WI38 (cell line): ENCODE measurements at regions not wholly inside any gene's neighbourhood (a gene's known extent, or its start where the extent isn't known, plus 50 kb on each side); places are given as distances from the start of the nearest gene placed in this dataset.
"Not testable (repeated sequence)": the region's sequence is repeated elsewhere in the genome, so short reads cannot be mapped to it uniquely, and the experiment has no call there.

ENCODE experiments used
- H3K4me3 ChIP-seq: 2 replicates; pipeline ENCODE4 v1.5.1; 2011; ENCODE audit warnings: low read depth, mild to moderate bottlenecking, control low read depth, low read length
- TF ChIP-seq, protein P1 (sequence below): IDR thresholded peaks from 2 replicates; pipeline ENCODE4 v1.5.1; 2012; ENCODE audit warnings: low read depth, mild to moderate bottlenecking, control low read depth, low read length

GRCh38 chr4:126405369-126405982 lies 1090.7 kb downstream of the FAT4 start:
- TF ChIP-seq, protein P1, sequence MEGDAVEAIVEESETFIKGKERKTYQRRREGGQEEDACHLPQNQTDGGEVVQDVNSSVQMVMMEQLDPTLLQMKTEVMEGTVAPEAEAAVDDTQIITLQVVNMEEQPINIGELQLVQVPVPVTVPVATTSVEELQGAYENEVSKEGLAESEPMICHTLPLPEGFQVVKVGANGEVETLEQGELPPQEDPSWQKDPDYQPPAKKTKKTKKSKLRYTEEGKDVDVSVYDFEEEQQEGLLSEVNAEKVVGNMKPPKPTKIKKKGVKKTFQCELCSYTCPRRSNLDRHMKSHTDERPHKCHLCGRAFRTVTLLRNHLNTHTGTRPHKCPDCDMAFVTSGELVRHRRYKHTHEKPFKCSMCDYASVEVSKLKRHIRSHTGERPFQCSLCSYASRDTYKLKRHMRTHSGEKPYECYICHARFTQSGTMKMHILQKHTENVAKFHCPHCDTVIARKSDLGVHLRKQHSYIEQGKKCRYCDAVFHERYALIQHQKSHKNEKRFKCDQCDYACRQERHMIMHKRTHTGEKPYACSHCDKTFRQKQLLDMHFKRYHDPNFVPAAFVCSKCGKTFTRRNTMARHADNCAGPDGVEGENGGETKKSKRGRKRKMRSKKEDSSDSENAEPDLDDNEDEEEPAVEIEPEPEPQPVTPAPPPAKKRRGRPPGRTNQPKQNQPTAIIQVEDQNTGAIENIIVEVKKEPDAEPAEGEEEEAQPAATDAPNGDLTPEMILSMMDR, result peak; percentile 39; the same call in 1 of the 2 replicates
- no peak overlapping the region for H3K4me3 ChIP-seq

DNA sequence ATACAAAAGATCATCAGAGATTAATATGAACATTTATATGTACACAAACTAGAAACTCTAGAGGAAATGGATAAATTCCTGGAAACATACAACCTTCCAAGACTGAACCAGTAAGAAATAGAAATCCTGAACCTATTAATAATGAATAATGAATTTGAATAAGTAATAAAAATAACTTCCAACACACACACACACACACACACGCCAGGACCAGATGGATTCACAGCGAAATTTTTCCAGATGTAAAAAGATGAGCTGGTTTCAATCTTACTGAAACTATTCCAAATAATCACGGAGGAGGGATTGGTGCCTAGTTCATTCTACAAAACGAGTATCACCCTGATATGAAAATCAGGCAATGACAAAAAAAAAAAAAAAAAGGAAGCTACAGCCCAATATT lies 1095.0 kb downstream of the FAT4 start:
- no peak overlapping the region for H3K4me3 ChIP-seq

DNA sequence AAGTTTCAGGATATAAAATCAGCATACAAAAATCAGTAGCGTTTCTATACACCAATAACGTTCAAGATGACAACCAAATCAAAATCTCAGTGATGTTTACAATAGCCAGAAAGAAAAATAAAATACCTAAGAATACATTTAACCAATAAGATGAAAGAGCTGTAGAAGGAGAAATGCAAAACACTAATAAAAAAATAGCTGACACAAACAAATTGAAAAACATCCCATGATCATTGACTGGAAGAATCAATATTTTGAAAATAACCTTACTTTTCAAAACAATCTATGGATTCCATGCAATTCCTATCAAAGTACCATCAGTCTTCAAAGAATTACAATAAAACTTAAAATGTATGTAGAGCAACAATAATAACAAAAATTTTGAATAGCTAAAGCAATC lies 1096.3 kb downstream of the FAT4 start:
- TF ChIP-seq, protein P1, result no peak
- H3K4me3 ChIP-seq, result no peak overlapping the region

More for the DNA sequence above, 1095.0 kb downstream of the FAT4 start:
- TF ChIP-seq, protein P1, result no peak

DNA sequence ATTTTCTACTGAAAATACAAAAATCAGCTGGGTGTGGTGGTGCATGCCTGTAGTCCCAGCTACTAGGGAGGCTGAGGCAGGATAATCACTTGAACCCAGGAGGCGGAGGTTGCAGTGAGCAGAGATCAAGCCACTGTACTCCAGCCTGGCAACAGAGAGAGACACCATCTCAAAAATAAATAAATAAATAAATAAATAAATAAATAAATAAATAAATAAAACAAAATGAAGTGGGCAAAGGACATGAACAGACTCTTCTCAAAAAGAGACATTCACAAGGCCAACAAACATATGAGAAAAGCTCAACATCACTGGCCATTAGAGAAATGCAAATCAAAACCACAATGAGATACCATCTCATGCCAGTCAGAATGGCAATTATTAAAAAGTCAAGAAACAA lies 1097.6 kb downstream of the FAT4 start:
- not testable (repeated sequence) for H3K4me3 ChIP-seq

GRCh38 chr4:126414741-126415140 lies 1100.0 kb downstream of the FAT4 start:
- TF ChIP-seq, protein P1, result no peak

GRCh38 chr4:126419266-126419665 lies 1104.5 kb downstream of the FAT4 start:
- H3K4me3 ChIP-seq, result no peak overlapping the region
- TF ChIP-seq, protein P1, result no peak

More at GRCh38 chr4:126414741-126415140, 1100.0 kb downstream of the FAT4 start:
- H3K4me3 ChIP-seq, result no peak overlapping the region

DNA sequence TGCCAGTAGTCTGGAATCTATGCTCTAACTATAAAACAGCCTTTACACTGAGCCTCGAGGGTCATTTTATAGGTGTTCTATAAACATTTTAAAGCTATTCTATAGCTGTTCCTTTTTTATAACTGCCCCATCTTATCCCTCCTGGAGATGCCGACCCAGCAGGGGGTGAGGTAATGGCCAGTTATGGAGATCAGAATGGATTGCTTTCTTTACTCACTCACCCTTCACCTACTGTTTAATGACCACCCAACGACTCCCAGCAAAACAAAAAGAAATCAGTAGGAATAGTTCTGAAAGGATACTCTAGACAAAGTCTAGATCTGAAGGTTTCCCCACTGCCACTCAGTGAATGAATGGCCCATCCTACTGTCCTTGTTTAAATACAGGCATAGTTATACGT lies 1113.1 kb downstream of the FAT4 start:
- TF ChIP-seq, protein P1, result no peak
- H3K4me3 ChIP-seq, result no peak overlapping the region

DNA sequence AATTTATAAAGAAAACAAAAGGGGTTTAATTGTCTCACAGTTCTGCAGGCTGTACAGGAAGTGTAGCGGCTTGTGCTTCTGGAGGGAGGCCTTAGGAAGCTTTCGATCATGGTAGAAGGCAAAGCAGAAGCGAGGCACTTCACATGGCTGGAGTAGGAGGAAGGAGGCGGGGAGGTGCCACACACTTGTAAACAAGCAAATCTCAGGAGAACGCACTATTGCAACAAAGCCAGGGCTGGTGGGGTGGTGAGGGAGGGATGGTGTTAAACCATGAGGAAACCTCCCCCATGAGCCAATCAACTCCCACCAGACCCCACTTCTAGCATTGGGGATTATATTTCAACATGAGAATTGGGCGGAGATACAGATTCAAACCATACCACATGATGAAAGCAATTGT lies 1116.3 kb downstream of the FAT4 start:
- H3K4me3 ChIP-seq, result no peak overlapping the region
- TF ChIP-seq, protein P1, result no peak
